ENCODE measurements at regions not wholly inside any gene's neighbourhood (a gene's known extent, or its start where the extent isn't known, plus 50 kb on each side); places are given as distances from the start of the nearest gene placed in this dataset.

DNA sequence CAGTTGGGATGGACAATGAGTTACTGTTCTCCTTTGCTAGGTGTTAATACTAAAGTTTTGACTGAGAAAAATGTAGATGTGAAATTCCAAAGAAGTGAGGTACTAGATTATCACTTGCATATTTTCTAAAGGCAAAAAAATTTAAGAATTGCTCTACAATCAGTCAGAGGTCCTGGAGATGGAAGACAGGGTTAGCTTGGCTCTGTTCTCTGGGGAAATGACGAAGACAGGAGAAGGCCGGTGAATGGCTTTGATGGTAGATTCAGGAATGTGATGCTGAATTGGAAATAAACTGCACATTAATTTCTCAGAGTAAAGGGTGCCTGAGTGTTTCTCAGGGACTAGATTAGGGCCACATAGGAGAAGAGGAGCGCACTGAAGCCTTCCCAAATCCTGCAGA is 214.0 kb upstream of the LEF1 start:
- TF ChIP-seq FOS (IDR thresholded peaks at IDR 0.05; ENCODE audit: borderline replicate concordance, insufficient read depth, low read length) = no peak
- TF ChIP-seq, protein P1, sequence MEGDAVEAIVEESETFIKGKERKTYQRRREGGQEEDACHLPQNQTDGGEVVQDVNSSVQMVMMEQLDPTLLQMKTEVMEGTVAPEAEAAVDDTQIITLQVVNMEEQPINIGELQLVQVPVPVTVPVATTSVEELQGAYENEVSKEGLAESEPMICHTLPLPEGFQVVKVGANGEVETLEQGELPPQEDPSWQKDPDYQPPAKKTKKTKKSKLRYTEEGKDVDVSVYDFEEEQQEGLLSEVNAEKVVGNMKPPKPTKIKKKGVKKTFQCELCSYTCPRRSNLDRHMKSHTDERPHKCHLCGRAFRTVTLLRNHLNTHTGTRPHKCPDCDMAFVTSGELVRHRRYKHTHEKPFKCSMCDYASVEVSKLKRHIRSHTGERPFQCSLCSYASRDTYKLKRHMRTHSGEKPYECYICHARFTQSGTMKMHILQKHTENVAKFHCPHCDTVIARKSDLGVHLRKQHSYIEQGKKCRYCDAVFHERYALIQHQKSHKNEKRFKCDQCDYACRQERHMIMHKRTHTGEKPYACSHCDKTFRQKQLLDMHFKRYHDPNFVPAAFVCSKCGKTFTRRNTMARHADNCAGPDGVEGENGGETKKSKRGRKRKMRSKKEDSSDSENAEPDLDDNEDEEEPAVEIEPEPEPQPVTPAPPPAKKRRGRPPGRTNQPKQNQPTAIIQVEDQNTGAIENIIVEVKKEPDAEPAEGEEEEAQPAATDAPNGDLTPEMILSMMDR (IDR thresholded peaks at IDR 0.05; ENCODE audit: extremely low read depth in 1 of 2, insufficient read depth in 1 of 2, low read depth in 1 of 2, low read length in 2 of 2) = no peak

Measured in endothelial cell of umbilical vein (primary cell).